MM.1S (cell line): ENCODE measurements at regions not wholly inside any gene's neighbourhood (a gene's known extent, or its start where the extent isn't known, plus 50 kb on each side); places are given as distances from the start of the nearest gene placed in this dataset.

ENCODE experiments used
- EZH2 ChIP-seq: fragments of 300-600 bp; sonication (generic); optimal IDR thresholded peaks from 2 replicates; pipeline ENCODE3; 2017; ENCODE audit warnings: low read depth, mild to moderate bottlenecking, antibody characterized with exemption, low read length, mixed read lengths
- EZH2phosphoT487 ChIP-seq: fragments of 300-600 bp; sonication (generic); IDR thresholded peaks from 2 replicates; pipeline ENCODE4 v1.6.1; 2018; ENCODE audit warnings: antibody characterized with exemption, low read length
- TF ChIP-seq, protein P1 (sequence below): fragments of 300-600 bp; sonication (generic); IDR thresholded peaks from 2 replicates; pipeline ENCODE4 v1.5.1; 2016; ENCODE audit warnings: antibody characterized with exemption, low read length, mixed read lengths

GRCh38 chrX:6891404-6891803 lies 256.1 kb upstream of the STS start:
- TF ChIP-seq EZH2, result no peak
- TF ChIP-seq, protein P1, sequence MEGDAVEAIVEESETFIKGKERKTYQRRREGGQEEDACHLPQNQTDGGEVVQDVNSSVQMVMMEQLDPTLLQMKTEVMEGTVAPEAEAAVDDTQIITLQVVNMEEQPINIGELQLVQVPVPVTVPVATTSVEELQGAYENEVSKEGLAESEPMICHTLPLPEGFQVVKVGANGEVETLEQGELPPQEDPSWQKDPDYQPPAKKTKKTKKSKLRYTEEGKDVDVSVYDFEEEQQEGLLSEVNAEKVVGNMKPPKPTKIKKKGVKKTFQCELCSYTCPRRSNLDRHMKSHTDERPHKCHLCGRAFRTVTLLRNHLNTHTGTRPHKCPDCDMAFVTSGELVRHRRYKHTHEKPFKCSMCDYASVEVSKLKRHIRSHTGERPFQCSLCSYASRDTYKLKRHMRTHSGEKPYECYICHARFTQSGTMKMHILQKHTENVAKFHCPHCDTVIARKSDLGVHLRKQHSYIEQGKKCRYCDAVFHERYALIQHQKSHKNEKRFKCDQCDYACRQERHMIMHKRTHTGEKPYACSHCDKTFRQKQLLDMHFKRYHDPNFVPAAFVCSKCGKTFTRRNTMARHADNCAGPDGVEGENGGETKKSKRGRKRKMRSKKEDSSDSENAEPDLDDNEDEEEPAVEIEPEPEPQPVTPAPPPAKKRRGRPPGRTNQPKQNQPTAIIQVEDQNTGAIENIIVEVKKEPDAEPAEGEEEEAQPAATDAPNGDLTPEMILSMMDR, result no peak
- no peak for TF ChIP-seq EZH2phosphoT487
